AG04449 (cell line): ENCODE measurements at regions not wholly inside any gene's neighbourhood (a gene's known extent, or its start where the extent isn't known, plus 50 kb on each side); places are given as distances from the start of the nearest gene placed in this dataset.

Experiments used
- CTCF ChIA-PET: fragments of 350-600 bp; formaldehyde crosslinking; extraction: SDS; loops from one replicate; lab custom pipeline; 2021; ENCODE audit warnings: antibody characterized with exemption; lab: Yijun Ruan, JAX
- POLR2A ChIA-PET: fragments of 400-600, 350-600 bp; formaldehyde crosslinking; extraction: SDS; loops from one replicate; lab custom pipeline; 2020; ENCODE audit warnings: antibody characterized with exemption, inconsistent platforms; lab: Yijun Ruan, JAX
- DNase-seq: peaks from one replicate; pipeline ENCODE4 v3.0.0-alpha.2; 2010; ENCODE audit warnings: low read depth, low spot score
- H3K4me3 ChIP-seq: 2 replicates; pipeline ENCODE4 v1.5.1; 2011; ENCODE audit warnings: low read depth, mild to moderate bottlenecking, control low read depth, low read length
- CTCF ChIP-seq: IDR thresholded peaks from one replicate; pipeline ENCODE4 v1.5.1; 2011; ENCODE audit warnings: mild to moderate bottlenecking, moderate library complexity, low read length, control low read depth, inconsistent platforms; ENCODE audit not compliant: insufficient read depth; ENCODE audit errors: missing control alignments

GRCh38 chr6:152916035-152916434 lies 66.8 kb downstream of the FBXO5 start:
- POLR2A ChIA-PET = no interaction called here
- DNase-seq = no peak
- H3K4me3 ChIP-seq = no peak overlapping the region
- TF ChIP-seq CTCF = no peak
- CTCF ChIA-PET = no interaction called here

- ChIA-PET CTCF (no interaction called here), POLR2A (no interaction called here)
- no peak overlapping the region for H3K4me3 ChIP-seq
- DNase-seq = no peak
- TF ChIP-seq CTCF = no peak
Measured at GRCh38 chr6:152918991-152919390, 63.9 kb downstream of the FBXO5 start.

GRCh38 chr6:152920016-152920415 lies 62.8 kb downstream of the FBXO5 start:
- ChIA-PET CTCF (no interaction called here), POLR2A (no interaction called here)
- no peak overlapping the region for H3K4me3 ChIP-seq
- DNase-seq = no peak
- TF ChIP-seq CTCF = no peak
